ENCODE measurements at regions not wholly inside any gene's neighbourhood (a gene's known extent, or its start where the extent isn't known, plus 50 kb on each side); places are given as distances from the start of the nearest gene placed in this dataset.

- TF ChIP-seq OSR1 (CRISPR knock-in tag; IDR thresholded peaks at IDR 0.05) (no peak), ZFP3 (CRISPR knock-in tag; IDR thresholded peaks at IDR 0.05) (no peak), PPARA (CRISPR knock-in tag; IDR thresholded peaks at IDR 0.05; ENCODE audit: borderline replicate concordance) (no peak), ZC3H10 (CRISPR knock-in tag; IDR thresholded peaks at IDR 0.05) (no peak), ARNTL (CRISPR knock-in tag; IDR thresholded peaks at IDR 0.05; ENCODE audit: borderline replicate concordance, low read depth) (no peak), ZNF70 (CRISPR knock-in tag; IDR thresholded peaks at IDR 0.05) (no peak), GLIS3 (CRISPR knock-in tag; IDR thresholded peaks at IDR 0.05) (no peak), POU6F1 (CRISPR knock-in tag; IDR thresholded peaks at IDR 0.05; ENCODE audit: borderline replicate concordance, low read depth) (no peak), BACH2 (CRISPR knock-in tag; IDR thresholded peaks at IDR 0.05; ENCODE audit: borderline replicate concordance) (no peak), TSHZ2 (CRISPR knock-in tag; IDR thresholded peaks at IDR 0.05) (no peak), PATZ1 (CRISPR knock-in tag; IDR thresholded peaks at IDR 0.05; ENCODE audit: borderline replicate concordance) (no peak), ZNF565 (CRISPR knock-in tag; conservative IDR thresholded peaks at IDR 0.05; ENCODE audit: low read depth) (no peak), CSRNP3 (CRISPR knock-in tag; IDR thresholded peaks at IDR 0.05) (no peak), RARB (CRISPR knock-in tag; IDR thresholded peaks at IDR 0.05) (no peak), CSDC2 (CRISPR knock-in tag; IDR thresholded peaks at IDR 0.05) (no peak), TCF4 (CRISPR knock-in tag; IDR thresholded peaks at IDR 0.05; ENCODE audit: borderline replicate concordance) (no peak), ZFP30 (CRISPR knock-in tag; IDR thresholded peaks at IDR 0.05) (no peak)
- no peak for ATAC-seq
These were observed 82.7 kb downstream of the PFDN4 start for GRCh38 chr20:54290636-54291035.

- ATAC-seq, result no peak
- TF ChIP-seq ZC3H10 (CRISPR knock-in tag; IDR thresholded peaks at IDR 0.05) (no peak), POU6F1 (CRISPR knock-in tag; IDR thresholded peaks at IDR 0.05; ENCODE audit: borderline replicate concordance, low read depth) (no peak), ZNF8 (CRISPR knock-in tag; IDR thresholded peaks at IDR 0.05) (no peak), TCF4 (CRISPR knock-in tag; IDR thresholded peaks at IDR 0.05; ENCODE audit: borderline replicate concordance) (no peak)
These were observed 83.6 kb downstream of the PFDN4 start for GRCh38 chr20:54291339-54292010.

GRCh38 chr20:54292185-54292584, 84.3 kb downstream of the PFDN4 start:
- TF ChIP-seq OSR1 (CRISPR knock-in tag; IDR thresholded peaks at IDR 0.05) (no peak), ISL1 (CRISPR knock-in tag; IDR thresholded peaks at IDR 0.05) (no peak), TSHZ2 (CRISPR knock-in tag; IDR thresholded peaks at IDR 0.05) (no peak), TCF4 (CRISPR knock-in tag; IDR thresholded peaks at IDR 0.05; ENCODE audit: borderline replicate concordance) (no peak), CREB5 (CRISPR knock-in tag; IDR thresholded peaks at IDR 0.05; ENCODE audit: low read depth) (no peak), CSDC2 (CRISPR knock-in tag; IDR thresholded peaks at IDR 0.05) (no peak), BACH2 (CRISPR knock-in tag; IDR thresholded peaks at IDR 0.05; ENCODE audit: borderline replicate concordance) (no peak)

More at GRCh38 chr20:54292185-54292584, 84.3 kb downstream of the PFDN4 start:
- no peak for ATAC-seq
